ENCODE measurements at regions not wholly inside any gene's neighbourhood (a gene's known extent, or its start where the extent isn't known, plus 50 kb on each side); places are given as distances from the start of the nearest gene placed in this dataset.

DNA sequence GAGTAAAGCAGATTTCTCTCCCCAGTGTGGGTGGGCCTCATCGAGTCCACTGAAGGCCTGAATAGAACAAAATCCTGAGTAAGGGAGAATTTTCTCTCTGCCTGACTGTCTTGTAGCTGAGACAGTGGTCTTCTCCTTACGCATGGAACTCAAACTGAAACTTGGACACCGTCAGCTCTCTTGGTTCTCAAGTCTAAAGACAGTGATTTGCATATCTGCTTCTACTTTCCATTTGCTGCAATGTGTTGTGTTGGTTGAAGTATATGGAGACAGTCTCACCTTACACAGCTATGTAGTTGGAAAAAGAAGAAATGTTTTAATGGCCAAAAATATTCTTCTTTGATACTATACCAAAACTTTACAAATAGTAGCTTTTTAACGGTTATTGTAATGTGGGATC, 160.2 kb upstream of the LMNTD1 start:
- no peak overlapping the region for H3K4me3 ChIP-seq (ENCODE audit: low read depth, low read length)
- no peak for TF ChIP-seq POLR2A (IDR thresholded peaks at IDR 0.05; ENCODE audit: extremely low read depth, insufficient read length)
- no peak for DNase-seq (ENCODE audit: low read depth)

- no peak for DNase-seq (ENCODE audit: low read depth)
- TF ChIP-seq POLR2A (IDR thresholded peaks at IDR 0.05; ENCODE audit: extremely low read depth, insufficient read length) (no peak), CTCF (IDR thresholded peaks at IDR 0.05; ENCODE audit: low read depth, low read length) (no peak), MAX (IDR thresholded peaks at IDR 0.05; ENCODE audit: low read depth, low read length) (no peak), MYC (IDR thresholded peaks at IDR 0.05; ENCODE audit: low read depth, low read length) (no peak)
- no peak overlapping the region for H3K4me3 ChIP-seq (ENCODE audit: low read depth, low read length)
Measured at GRCh38 chr12:25714198-25714984, 161.3 kb upstream of the LMNTD1 start.

DNA sequence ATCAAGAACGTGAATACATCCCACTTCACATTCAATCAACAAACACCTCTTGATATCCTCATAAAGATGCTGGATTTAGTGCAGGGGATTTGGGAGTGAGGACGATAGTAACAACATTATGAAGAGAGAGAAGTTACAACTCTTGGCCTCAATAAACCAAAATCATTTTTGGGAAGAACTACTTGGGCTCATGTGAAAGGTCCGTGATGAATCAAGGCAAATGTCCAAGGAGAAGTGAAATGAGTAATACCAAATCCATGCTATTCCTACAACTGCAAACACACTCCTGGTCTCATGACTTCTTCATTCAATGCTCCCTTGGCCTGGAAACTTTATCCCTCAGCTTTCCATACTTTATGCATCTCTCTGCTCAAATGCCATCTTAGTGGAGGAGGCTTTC, 162.0 kb upstream of the LMNTD1 start:
- TF ChIP-seq POLR2A (IDR thresholded peaks at IDR 0.05; ENCODE audit: extremely low read depth, insufficient read length) (no peak), CTCF (IDR thresholded peaks at IDR 0.05; ENCODE audit: low read depth, low read length) (no peak), MAX (IDR thresholded peaks at IDR 0.05; ENCODE audit: low read depth, low read length) (no peak), MYC (IDR thresholded peaks at IDR 0.05; ENCODE audit: low read depth, low read length) (no peak)

GRCh38 chr12:25716842-25717241, 163.8 kb upstream of the LMNTD1 start:
- DNase-seq (ENCODE audit: low read depth) = no peak
- no peak overlapping the region for H3K4me3 ChIP-seq (ENCODE audit: low read depth, low read length)
- TF ChIP-seq POLR2A (IDR thresholded peaks at IDR 0.05; ENCODE audit: extremely low read depth, insufficient read length) (no peak), MYC (IDR thresholded peaks at IDR 0.05; ENCODE audit: low read depth, low read length) (no peak)

More for the DNA sequence above, 162.0 kb upstream of the LMNTD1 start:
- DNase-seq (ENCODE audit: low read depth) = no peak
- H3K4me3 ChIP-seq (ENCODE audit: low read depth, low read length) = no peak overlapping the region

DNA sequence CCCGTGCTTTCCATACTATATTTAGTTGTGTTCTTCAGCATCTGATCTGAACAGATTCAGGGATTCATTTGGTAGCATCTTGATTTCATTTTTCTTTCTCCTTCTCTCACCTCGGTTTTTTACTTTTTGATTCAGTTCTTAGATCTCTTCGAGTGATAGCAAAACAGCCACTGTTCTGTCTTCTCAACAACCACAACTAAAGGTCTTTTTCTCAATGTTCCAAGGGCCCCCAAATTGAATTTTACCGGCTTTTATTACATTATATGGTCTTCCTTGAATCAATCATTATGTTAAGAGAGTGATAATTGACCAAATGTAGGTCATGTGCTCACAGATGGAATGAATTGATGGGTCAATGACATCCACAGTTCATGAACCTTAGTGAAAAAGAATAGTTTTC, 164.5 kb upstream of the LMNTD1 start:
- no peak overlapping the region for H3K4me3 ChIP-seq (ENCODE audit: low read depth, low read length)
- DNase-seq (ENCODE audit: low read depth) = no peak
- TF ChIP-seq MYC (IDR thresholded peaks at IDR 0.05; ENCODE audit: low read depth, low read length) (no peak), MAX (IDR thresholded peaks at IDR 0.05; ENCODE audit: low read depth, low read length) (no peak), CTCF (IDR thresholded peaks at IDR 0.05; ENCODE audit: low read depth, low read length) (no peak), POLR2A (IDR thresholded peaks at IDR 0.05; ENCODE audit: extremely low read depth, insufficient read length) (no peak)

DNA sequence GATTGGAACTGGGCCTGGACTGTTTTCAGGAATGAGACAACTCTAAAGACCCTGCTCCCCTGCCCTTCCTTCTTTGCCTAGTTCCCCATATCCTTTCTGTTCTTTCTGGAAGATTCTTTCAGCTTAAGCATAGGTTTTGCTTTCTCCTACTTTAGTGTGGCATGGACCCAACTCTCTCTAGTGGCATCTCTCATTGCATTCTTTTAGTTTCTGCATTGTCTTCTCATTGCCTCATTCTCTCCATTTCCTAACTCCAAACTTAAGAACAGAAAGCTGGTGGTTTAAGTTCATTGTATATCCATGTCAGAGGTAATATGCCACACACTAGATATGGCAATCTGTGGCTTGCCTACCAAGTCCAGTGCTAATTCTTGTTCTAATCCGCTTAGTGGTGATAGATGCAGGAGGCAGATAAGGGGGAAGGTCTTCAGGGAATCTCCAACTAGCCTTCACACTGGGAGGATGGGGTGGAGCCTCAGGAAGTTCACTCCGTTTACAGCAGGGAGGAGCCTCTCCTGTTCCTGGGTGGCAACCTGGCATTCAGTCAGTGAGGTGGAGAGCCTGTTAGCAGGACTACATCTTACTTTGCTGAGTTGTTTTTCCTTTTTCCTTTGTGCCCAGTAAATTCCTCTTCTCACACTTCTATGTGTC, 165.1 kb upstream of the LMNTD1 start:
- no peak overlapping the region for H3K4me3 ChIP-seq (ENCODE audit: low read depth, low read length)
- TF ChIP-seq MYC (IDR thresholded peaks at IDR 0.05; ENCODE audit: low read depth, low read length) = no peak
- DNase-seq (ENCODE audit: low read depth) = no peak

DNA sequence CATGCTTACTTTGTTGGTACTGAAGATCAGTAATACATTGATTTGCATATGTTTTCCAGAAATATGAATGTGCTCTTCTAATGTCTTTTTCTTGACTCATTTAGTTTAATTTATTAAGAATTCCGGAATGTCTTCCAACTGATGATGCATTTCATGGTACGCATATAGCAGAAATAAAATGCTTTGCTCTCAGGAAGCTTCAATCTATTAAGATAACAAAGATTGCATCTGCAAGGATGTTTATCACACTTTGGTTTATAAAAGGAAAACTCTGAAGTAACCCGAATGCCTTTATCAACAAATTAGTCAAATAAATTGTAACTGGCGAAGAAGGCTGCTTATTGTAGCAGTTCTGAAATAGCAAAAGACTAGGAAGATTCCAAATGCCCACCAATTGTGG, 166.4 kb upstream of the LMNTD1 start:
- no peak for TF ChIP-seq MAX (IDR thresholded peaks at IDR 0.05; ENCODE audit: low read depth, low read length)
- TF ChIP-seq POLR2A (IDR thresholded peaks at IDR 0.05; ENCODE audit: extremely low read depth, insufficient read length) = no peak
- no peak for TF ChIP-seq CTCF (IDR thresholded peaks at IDR 0.05; ENCODE audit: low read depth, low read length)
- TF ChIP-seq MYC (IDR thresholded peaks at IDR 0.05; ENCODE audit: low read depth, low read length) = no peak
- no peak for DNase-seq (ENCODE audit: low read depth)
- H3K4me3 ChIP-seq (ENCODE audit: low read depth, low read length) = no peak overlapping the region
